HCT116 (cell line): ENCODE measurements at regions not wholly inside any gene's neighbourhood (a gene's known extent, or its start where the extent isn't known, plus 50 kb on each side); places are given as distances from the start of the nearest gene placed in this dataset.

Source experiments
- ATAC-seq: fragments of 200-7000 bp; cut with Tn5 transposase; 2 replicates; pipeline ENCODE4 v1.9.1; 2020; ENCODE audit warnings: mild to moderate bottlenecking, moderate library complexity
- BruUV-seq: library from RNA; stranded (reverse); fragments of 400-500 nt; replicated peaks from 2 replicates; lab custom pipeline; 2021; lab: Mats Ljungman, UMichigan
- CTCF ChIA-PET: fragments of 300-600 bp; sonication (Branson Sonifier 250); formaldehyde crosslinking; loops from one replicate; lab custom pipeline; 2021; ENCODE audit warnings: antibody characterized with exemption; lab: Charles Lee
- POLR2A ChIA-PET: fragments of 300-600, 350-600 bp; sonication (Branson Sonifier 250); formaldehyde crosslinking; loops from one replicate; lab custom pipeline; 2021; ENCODE audit warnings: antibody characterized with exemption; lab: Charles Lee
- RAD21 ChIA-PET, 2 experiments: fragments of 300-600 bp; sonication (Branson Sonifier 250); formaldehyde crosslinking; loops; one replicate each; lab custom pipeline; 2023; ENCODE audit warnings: low total read pairs in 2 of 2; ENCODE audit not compliant: uncharacterized antibody in 2 of 2, unreplicated experiment in 2 of 2, low non-redundant PET in 1 of 2; lab: Charles Lee
- DNase-seq: peaks from one replicate; pipeline ENCODE4 v3.0.0-alpha.2; 2010; ENCODE audit warnings: low read depth, low spot score
- H2AFZ ChIP-seq: fragments of 200-600 bp; shearing (Covaris generic), sonication (generic); 2 replicates; pipeline ENCODE4 v1.6.1; 2017; ENCODE audit warnings: low read depth, mixed run types, mixed read lengths, antibody characterized with exemption, low read length; ENCODE audit not compliant: poor library complexity, severe bottlenecking
- H3K27ac ChIP-seq: 2 replicates; pipeline ENCODE4 v1.5.1; 2012; ENCODE audit warnings: low read depth, low read length
- H3K27me3 ChIP-seq: fragments of 200-600 bp; sonication (generic); 2 replicates; pipeline ENCODE4 v1.6.1; 2016; ENCODE audit warnings: mixed run types, low read length, mixed read lengths; ENCODE audit not compliant: insufficient read depth
- H3K36me3 ChIP-seq, 2 experiments: fragments of 200-500 bp in 1 of 2; fragments of 200-600 bp in 1 of 2; sonication (Bioruptor generic) in 1 of 2; sonication (generic) in 1 of 2; 2 replicates each; pipeline versions ENCODE4 v1.5.1 to v1.6.1; 2014 to 2016; ENCODE audit warnings: low read length in 2 of 2, inconsistent platforms in 1 of 2, mixed read lengths in 1 of 2, mixed run types in 1 of 2; ENCODE audit not compliant: insufficient read depth in 2 of 2, control insufficient read depth in 1 of 2
- H3K4me1 ChIP-seq, 2 experiments: fragments of 200-600 bp in 1 of 2; sonication (generic) in 1 of 2; 2 replicates each; pipeline versions ENCODE4 v1.5.1 to v1.6.1; 2012 to 2017; ENCODE audit warnings: low read length in 2 of 2, inconsistent platforms in 1 of 2, mild to moderate bottlenecking in 1 of 2, mixed read lengths in 1 of 2, mixed run types in 1 of 2, moderate library complexity in 1 of 2; ENCODE audit not compliant: insufficient read depth in 2 of 2, control insufficient read depth in 1 of 2
- H3K4me2 ChIP-seq: fragments of 200-600 bp; sonication (generic); 2 replicates; pipeline ENCODE4 v1.6.1; 2017; ENCODE audit warnings: mixed run types, low read length, mixed read lengths
- H3K4me3 ChIP-seq, 2 experiments: fragments of 200-600 bp in 1 of 2; sonication (generic) in 1 of 2; replicated peaks in 1 of 2; 2 replicates each; pipeline ENCODE4 v1.5.1; 2011 to 2016; ENCODE audit warnings: low read length in 2 of 2, control low read depth in 1 of 2, low read depth in 1 of 2, mild to moderate bottlenecking in 1 of 2, mixed read lengths in 1 of 2, mixed run types in 1 of 2
- H3K79me2 ChIP-seq: fragments of 200-600 bp; sonication (generic); 2 replicates; pipeline ENCODE4 v1.6.1; 2017; ENCODE audit warnings: mild to moderate bottlenecking, mixed run types, low read length, moderate library complexity, mixed read lengths; ENCODE audit not compliant: insufficient read depth
- H3K9ac ChIP-seq: fragments of 200-600 bp; sonication (generic); 2 replicates; pipeline ENCODE4 v1.6.1; 2016; ENCODE audit warnings: low read length, mixed read lengths
- H3K9me2 ChIP-seq: fragments of 200-600 bp; sonication (generic), shearing (Covaris generic); 2 replicates; pipeline ENCODE4 v1.6.1; 2017; ENCODE audit warnings: mixed run types, mild to moderate bottlenecking, moderate library complexity; ENCODE audit not compliant: insufficient read depth
- H3K9me3 ChIP-seq, 2 experiments: fragments of 200-500 bp in 1 of 2; fragments of 200-600 bp in 1 of 2; sonication (Bioruptor generic) in 1 of 2; sonication (generic) in 1 of 2; 2 replicates each; pipeline ENCODE4 v1.6.1; 2014 to 2017; ENCODE audit warnings: low read length in 2 of 2, mixed read lengths in 2 of 2, inconsistent platforms in 1 of 2, low read depth in 1 of 2, mild to moderate bottlenecking in 1 of 2, mixed run types in 1 of 2, moderate library complexity in 1 of 2; ENCODE audit not compliant: control insufficient read depth in 1 of 2, insufficient read depth in 1 of 2
- H4K20me1 ChIP-seq: fragments of 200-600 bp; sonication (generic), shearing (Covaris generic); 2 replicates; pipeline ENCODE4 v1.6.1; 2017; ENCODE audit warnings: mixed run types, mild to moderate bottlenecking, moderate library complexity; ENCODE audit not compliant: insufficient read depth
- ATF3 ChIP-seq: IDR thresholded peaks from 2 replicates; pipeline ENCODE4 v1.6.1; 2012
- CBX3 ChIP-seq: IDR thresholded peaks from 2 replicates; pipeline ENCODE4 v1.6.1; 2012; ENCODE audit warnings: low read depth
- CEBPB ChIP-seq: IDR thresholded peaks from 2 replicates; pipeline ENCODE4 v1.6.1; 2012; ENCODE audit warnings: low read depth
- CTCF ChIP-seq, 3 experiments: fragments of 200-600 bp in 1 of 3; sonication (generic) in 1 of 3; IDR thresholded peaks in 2 of 3; conservative IDR thresholded peaks in 1 of 3; 2 replicates each; pipeline ENCODE4 v1.5.1; 2012 to 2017; ENCODE audit warnings: low read depth in 2 of 3, low read length in 2 of 3, antibody characterized with exemption in 1 of 3, borderline replicate concordance in 1 of 3, control low read depth in 1 of 3, mild to moderate bottlenecking in 1 of 3, mixed read lengths in 1 of 3, mixed run types in 1 of 3, moderate library complexity in 1 of 3; ENCODE audit not compliant: insufficient read depth in 1 of 3
- EGR1 ChIP-seq: IDR thresholded peaks from 2 replicates; pipeline ENCODE4 v1.6.1; 2012; ENCODE audit warnings: low read depth
- EZH2 ChIP-seq: fragments of 200-600 bp; sonication (generic); IDR thresholded peaks from 2 replicates; pipeline ENCODE4 v1.6.1; 2017; ENCODE audit warnings: antibody characterized with exemption, mixed run types
- EZH2phosphoT487 ChIP-seq: fragments of 200-600 bp; IDR thresholded peaks from 2 replicates; pipeline ENCODE4 v1.6.1; 2018; ENCODE audit warnings: antibody characterized with exemption, borderline replicate concordance
- FOSL1 ChIP-seq: IDR thresholded peaks from 2 replicates; pipeline ENCODE4 v1.6.1; 2012; ENCODE audit warnings: low read depth
- MAX ChIP-seq: IDR thresholded peaks from 2 replicates; pipeline ENCODE4 v1.6.1; 2012
- POLR2A ChIP-seq: IDR thresholded peaks from 2 replicates; pipeline ENCODE4 v1.7.0; 2011; ENCODE audit warnings: borderline replicate concordance; ENCODE audit not compliant: insufficient read depth, insufficient read length; ENCODE audit errors: extremely low read depth
- POLR2AphosphoS5 ChIP-seq: IDR thresholded peaks from 2 replicates; pipeline ENCODE4 v1.6.1; 2011; ENCODE audit warnings: mild to moderate bottlenecking, low read depth, low read length, moderate library complexity
- RAD21 ChIP-seq: IDR thresholded peaks from 2 replicates; pipeline ENCODE4 v1.6.1; 2012; ENCODE audit warnings: low read depth, mild to moderate bottlenecking
- REST ChIP-seq: IDR thresholded peaks from 2 replicates; pipeline ENCODE4 v1.6.1; 2012; ENCODE audit warnings: low read depth
- SIN3A ChIP-seq: IDR thresholded peaks from 2 replicates; pipeline ENCODE4 v1.6.1; 2012; ENCODE audit warnings: low read depth
- SP1 ChIP-seq: IDR thresholded peaks from 2 replicates; pipeline ENCODE4 v1.6.1; 2012; ENCODE audit warnings: low read depth
- SRF ChIP-seq: IDR thresholded peaks from 2 replicates; pipeline ENCODE4 v1.6.1; 2012; ENCODE audit warnings: low read depth
- TCF7L2 ChIP-seq: IDR thresholded peaks from 2 replicates; pipeline ENCODE4 v1.7.0; 2011; ENCODE audit warnings: borderline replicate concordance, inconsistent platforms; ENCODE audit not compliant: insufficient read depth, insufficient read length; ENCODE audit errors: extremely low read depth
- YY1 ChIP-seq: IDR thresholded peaks from 2 replicates; pipeline ENCODE4 v1.6.1; 2011; ENCODE audit warnings: low read length, low read depth, moderate library complexity, mild to moderate bottlenecking; ENCODE audit not compliant: insufficient replicate concordance; ENCODE audit errors: extremely low read depth
- ZNF274 ChIP-seq: fragments of 200-500 bp; sonication (Bioruptor generic); IDR thresholded peaks from 2 replicates; pipeline ENCODE4 v1.6.1; 2014; ENCODE audit warnings: mild to moderate bottlenecking, low read depth, low read length, inconsistent platforms
- intact Hi-C: fragments of 100-400 bp; cut with micrococcal nuclease; formaldehyde crosslinking; loops from 2 replicates; pipeline ENCODE4 v1.10.0; 2022

GRCh38 chr1:185495898-185496297, 178.9 kb upstream of the IVNS1ABP start:
- ChIA-PET CTCF (no interaction called here), RAD21 (no interaction called here), POLR2A (no interaction called here)
- no TSS peak for BruUV-seq
- no peak overlapping the region for H3K4me3 ChIP-seq
- no peak overlapping the region for H3K4me2 ChIP-seq
- H3K27ac ChIP-seq: no peak overlapping the region
- ATAC-seq (no peak), DNase-seq (no peak)
- H3K9me2 ChIP-seq: no peaks in the 10 kb centered on the region
- no peaks in the 10 kb centered on the region for H4K20me1 ChIP-seq
- no peaks in the 10 kb centered on the region for H3K4me1 ChIP-seq
- no peaks in the 10 kb centered on the region for H3K9me3 ChIP-seq
- no peaks in the 10 kb centered on the region for H3K36me3 ChIP-seq
- TF ChIP-seq EZH2phosphoT487 (no peak), CBX3 (no peak), FOSL1 (no peak), SRF (no peak), REST (no peak), ZNF274 (no peak), EGR1 (no peak), TCF7L2 (no peak), CTCF (IDR thresholded peaks at IDR 0.05 in 2 of 3, conservative IDR thresholded peaks at IDR 0.05 in 1 of 3; ENCODE audit: borderline replicate concordance in 1 of 3, insufficient read depth in 1 of 3, low read depth in 2 of 3, low read length in 2 of 3) (no peak), RAD21 (no peak), YY1 (no peak), SIN3A (no peak), SP1 (no peak), POLR2A (no peak), ATF3 (no peak), POLR2AphosphoS5 (no peak), CEBPB (no peak), MAX (no peak), EZH2 (no peak)
- no peaks in the 10 kb centered on the region for H3K79me2 ChIP-seq
- no peak overlapping the region for H2AFZ ChIP-seq
- intact Hi-C loops: no loop called here
- no peak overlapping the region for H3K9ac ChIP-seq
- no peaks in the 10 kb centered on the region for H3K27me3 ChIP-seq
